Activated CD4-positive, alpha-beta T cell treated with anti-CD3 and anti-CD28 coated beads, Interleukin-10, Interleukin-2, amounts not matched to agents 100 ng/mL and 50 ng/mL, durations not matched to agents 16 hours and 8 hours (primary cell): ENCODE measurements at regions not wholly inside any gene's neighbourhood (a gene's known extent, or its start where the extent isn't known, plus 50 kb on each side); places are given as distances from the start of the nearest gene placed in this dataset.
"Not testable (repeated sequence)": the region's sequence is repeated elsewhere in the genome, so short reads cannot be mapped to it uniquely, and the experiment has no call there.

Source experiments
- DNase-seq: peaks from one replicate; pipeline ENCODE4 v3.0.0-alpha.2; 2020

GRCh38 chr5:4614088-4614487 is 526.0 kb upstream of the ADAMTS16 start:
- no peak for DNase-seq

- DNase-seq: not testable (repeated sequence)
These were observed 524.8 kb upstream of the ADAMTS16 start for GRCh38 chr5:4615369-4615768.

- no peak for DNase-seq
These were observed 514.8 kb upstream of the ADAMTS16 start for GRCh38 chr5:4625206-4625896.

GRCh38 chr5:4627131-4627530 is 513.0 kb upstream of the ADAMTS16 start:
- no peak for DNase-seq

- no peak for DNase-seq
These were observed 512.2 kb upstream of the ADAMTS16 start for GRCh38 chr5:4627929-4628328.

GRCh38 chr5:4628645-4629385 is 511.3 kb upstream of the ADAMTS16 start:
- DNase-seq: no peak

GRCh38 chr5:4630031-4630430 is 510.1 kb upstream of the ADAMTS16 start:
- DNase-seq: no peak

GRCh38 chr5:4634342-4634741 is 505.8 kb upstream of the ADAMTS16 start:
- no peak for DNase-seq

- no peak for DNase-seq
These were observed 503.8 kb upstream of the ADAMTS16 start for GRCh38 chr5:4636378-4636777.

GRCh38 chr5:4639946-4640345 is 500.2 kb upstream of the ADAMTS16 start:
- DNase-seq: no peak

- DNase-seq: no peak
These were observed 499.3 kb upstream of the ADAMTS16 start for GRCh38 chr5:4640795-4641194.

GRCh38 chr5:4642525-4642924 is 497.6 kb upstream of the ADAMTS16 start:
- no peak for DNase-seq

GRCh38 chr5:4643190-4643589 is 496.9 kb upstream of the ADAMTS16 start:
- DNase-seq: no peak

- DNase-seq: no peak
These were observed 496.2 kb upstream of the ADAMTS16 start for GRCh38 chr5:4643960-4644359.

GRCh38 chr5:4646715-4647375 is 493.3 kb upstream of the ADAMTS16 start:
- DNase-seq: no peak

- no peak for DNase-seq
These were observed 492.2 kb upstream of the ADAMTS16 start for GRCh38 chr5:4647955-4648354.

GRCh38 chr5:4651806-4652565 is 488.1 kb upstream of the ADAMTS16 start:
- DNase-seq: no peak

GRCh38 chr5:4653475-4653874 is 486.7 kb upstream of the ADAMTS16 start:
- DNase-seq: no peak

- no peak for DNase-seq
These were observed 480.3 kb upstream of the ADAMTS16 start for GRCh38 chr5:4659851-4660250.

GRCh38 chr5:4661326-4661725 is 478.8 kb upstream of the ADAMTS16 start:
- no peak for DNase-seq

- no peak for DNase-seq
These were observed 478.3 kb upstream of the ADAMTS16 start for GRCh38 chr5:4661836-4662235.

- DNase-seq: no peak
These were observed 477.4 kb upstream of the ADAMTS16 start for GRCh38 chr5:4662756-4663155.

- no peak for DNase-seq
These were observed 474.2 kb upstream of the ADAMTS16 start for GRCh38 chr5:4665911-4666310.
